ENCODE measurements at regions not wholly inside any gene's neighbourhood (a gene's known extent, or its start where the extent isn't known, plus 50 kb on each side); places are given as distances from the start of the nearest gene placed in this dataset.
"Not testable (repeated sequence)": the region's sequence is repeated elsewhere in the genome, so short reads cannot be mapped to it uniquely, and the experiment has no call there.

DNA sequence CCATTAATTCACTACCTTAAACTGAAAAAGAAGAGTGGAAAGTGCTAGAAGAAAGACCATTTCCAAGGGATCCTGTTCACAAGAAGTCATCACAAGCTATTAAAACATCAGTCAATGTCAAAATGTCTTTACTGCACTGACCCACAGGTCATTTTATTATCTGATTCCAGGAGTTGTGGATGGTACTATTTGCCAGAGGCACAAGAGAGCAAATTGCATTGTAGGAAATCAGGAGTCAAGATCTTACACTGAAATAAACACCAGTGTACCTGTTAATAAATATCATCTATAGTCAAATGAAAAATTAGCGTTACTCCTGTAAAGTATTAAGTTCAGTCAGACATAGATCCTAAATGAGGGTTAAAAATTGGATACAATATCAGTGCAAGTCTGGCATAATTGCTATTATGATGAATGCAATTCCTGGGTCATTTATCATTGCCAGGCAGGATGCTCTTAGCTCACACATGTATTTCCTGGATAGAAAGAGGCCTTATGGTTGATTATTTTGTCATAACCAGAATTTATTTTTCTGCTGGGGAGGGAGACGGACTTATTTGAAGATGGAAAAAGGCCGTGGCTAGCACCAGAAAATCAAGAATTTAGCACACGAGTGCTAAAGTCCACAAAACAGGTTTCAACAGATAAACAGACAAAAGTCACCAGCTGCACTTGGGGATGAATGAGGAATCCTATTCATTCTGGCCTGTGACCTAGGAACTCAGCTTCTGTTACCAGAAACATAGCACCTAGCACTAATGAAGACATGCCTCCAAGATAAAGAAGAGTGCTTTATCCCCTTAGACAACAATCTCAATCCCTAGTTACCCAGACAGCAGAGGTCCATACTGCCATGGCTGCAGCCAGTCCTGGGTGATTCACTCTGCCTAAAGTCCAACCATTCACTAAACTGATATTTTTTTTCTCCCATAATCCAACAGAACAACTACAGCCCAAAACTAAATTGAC lies 683.1 kb upstream of the POM121L12 start:
- 72% methylated on average over 4 of the region's 4 CpGs for WGBS

DNA sequence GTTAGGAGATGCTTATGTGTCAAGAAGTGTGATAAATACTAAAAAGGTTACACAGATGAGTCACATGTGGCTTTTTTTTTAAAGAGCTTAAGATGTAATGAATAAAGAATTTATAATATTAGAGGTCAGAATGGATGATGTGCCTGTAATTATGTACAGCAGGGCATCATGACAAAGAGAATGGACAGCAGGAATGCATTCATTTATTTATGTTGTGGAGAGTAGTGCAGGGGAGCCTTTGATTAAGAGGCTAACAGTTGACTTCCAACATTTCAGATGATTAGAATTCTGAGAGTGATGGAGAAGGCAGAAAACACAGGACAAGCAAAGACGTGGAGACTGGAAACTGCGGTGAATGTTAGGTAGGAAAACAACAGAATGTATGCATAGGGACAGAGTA lies 691.4 kb upstream of the POM121L12 start:
- no peaks in the 10 kb centered on the region for H3K9me3 ChIP-seq (ENCODE audit: control insufficient read depth, low read length)
- DNase-seq (no peak), ATAC-seq (no peak)
- H3K4me3 ChIP-seq (ENCODE audit: low read length) = no peak overlapping the region
- no peaks in the 10 kb centered on the region for H3K27me3 ChIP-seq (ENCODE audit: control insufficient read depth, insufficient read depth)
- intact Hi-C loops (cut with DNase I) = no loop called here
- H3K4me1 ChIP-seq (ENCODE audit: control insufficient read depth, insufficient read depth, low read length) = no peaks in the 10 kb centered on the region
- WGBS = 68% methylated on average over 2 of the region's 2 CpGs
- no peak overlapping the region for H3K27ac ChIP-seq (ENCODE audit: low read length)

More for the DNA sequence above, 683.1 kb upstream of the POM121L12 start:
- Histone ChIP-seq H3K27ac (ENCODE audit: low read length) (no peak overlapping the region), H3K9me3 (ENCODE audit: control insufficient read depth, low read length) (no peaks in the 10 kb centered on the region), H3K4me3 (ENCODE audit: low read length) (no peak overlapping the region), H3K27me3 (ENCODE audit: control insufficient read depth, insufficient read depth) (no peaks in the 10 kb centered on the region), H3K4me1 (ENCODE audit: control insufficient read depth, insufficient read depth, low read length) (no peaks in the 10 kb centered on the region)
- intact Hi-C loops (cut with DNase I) = no loop called here
- no peak for DNase-seq
- ATAC-seq = no peak

DNA sequence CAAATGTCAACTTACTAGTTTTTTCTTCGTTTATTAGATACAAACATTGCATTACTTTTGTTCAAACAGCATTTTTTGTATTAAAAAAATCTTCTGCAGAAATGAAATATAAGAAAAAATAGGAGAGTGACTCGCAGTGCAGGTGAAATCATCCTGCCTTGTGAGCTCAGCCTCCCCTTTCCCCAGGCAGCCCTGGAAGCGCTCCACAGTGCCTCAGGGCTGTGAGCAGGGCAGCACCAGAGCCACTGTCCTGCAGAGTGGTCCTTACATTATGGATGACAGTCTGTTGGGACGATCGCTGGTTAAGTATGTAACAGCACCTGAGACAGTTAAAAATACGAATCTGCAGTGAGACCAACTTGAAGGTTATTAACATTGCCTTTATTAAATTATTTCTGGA lies 695.4 kb upstream of the POM121L12 start:
- 68% methylated on average over 6 of the region's 6 CpGs for WGBS
- Histone ChIP-seq H3K9me3 (ENCODE audit: control insufficient read depth, low read length) (no peaks in the 10 kb centered on the region), H3K27ac (ENCODE audit: low read length) (no peak overlapping the region), H3K4me3 (ENCODE audit: low read length) (no peak overlapping the region), H3K27me3 (ENCODE audit: control insufficient read depth, insufficient read depth) (no peaks in the 10 kb centered on the region), H3K4me1 (ENCODE audit: control insufficient read depth, insufficient read depth, low read length) (no peaks in the 10 kb centered on the region)
- DNase-seq (no peak), ATAC-seq (no peak)
- intact Hi-C loops (cut with DNase I) = no loop called here

DNA sequence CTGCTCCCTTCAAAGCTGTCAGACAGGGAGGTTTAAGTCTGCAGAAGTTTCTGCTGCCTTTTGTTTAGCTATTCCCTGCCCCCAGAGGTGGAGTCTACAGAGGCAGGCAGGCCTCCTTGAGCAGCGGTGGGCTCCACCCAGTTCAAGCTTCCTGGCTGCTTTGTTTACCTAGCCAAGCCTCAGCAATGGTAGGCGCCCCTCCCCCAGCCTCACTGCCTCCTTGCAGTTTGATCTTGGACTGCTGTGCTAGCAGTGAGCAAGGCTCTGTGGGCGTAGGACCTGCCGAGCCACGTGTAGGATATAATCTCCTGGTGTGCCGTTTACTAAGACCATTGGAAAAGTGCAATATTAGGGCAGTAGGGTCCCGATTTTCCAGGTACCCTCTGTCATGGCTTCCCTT lies 707.1 kb upstream of the POM121L12 start:
- H3K27me3 ChIP-seq (ENCODE audit: control insufficient read depth, insufficient read depth); H3K9me3 ChIP-seq (ENCODE audit: control insufficient read depth, low read length); DNase-seq; H3K4me3 ChIP-seq (ENCODE audit: low read length); intact Hi-C loops (cut with DNase I); H3K27ac ChIP-seq (ENCODE audit: low read length); H3K4me1 ChIP-seq (ENCODE audit: control insufficient read depth, insufficient read depth, low read length); ATAC-seq: not testable (repeated sequence)
- 84% methylated on average over 7 of the region's 7 CpGs for WGBS

DNA sequence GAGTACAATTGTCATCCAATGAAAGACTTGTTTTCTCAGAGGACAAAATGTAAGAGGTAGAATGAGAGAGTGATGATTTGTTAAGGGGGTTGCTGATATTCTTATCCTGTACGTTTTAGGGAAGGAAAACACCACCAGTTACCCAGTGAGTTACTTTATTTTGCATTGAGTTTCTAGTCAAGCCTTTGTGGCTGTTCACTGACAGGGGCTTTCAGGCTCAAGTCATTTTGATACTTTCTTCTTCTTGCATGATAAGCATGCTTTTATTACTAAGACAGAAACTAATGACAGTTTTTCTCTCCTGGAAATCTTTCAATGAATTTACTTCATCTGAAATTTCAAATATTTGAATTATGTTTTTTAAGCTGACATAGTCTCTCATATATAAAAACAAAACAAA lies 710.2 kb upstream of the POM121L12 start:
- no peak for DNase-seq
- no peak overlapping the region for H3K4me3 ChIP-seq (ENCODE audit: low read length)
- H3K27me3 ChIP-seq (ENCODE audit: control insufficient read depth, insufficient read depth) = no peaks in the 10 kb centered on the region
- ATAC-seq = no peak
- H3K27ac ChIP-seq (ENCODE audit: low read length) = no peak overlapping the region
- 8% methylated on average over 1 of the region's 1 CpG for WGBS
- H3K4me1 ChIP-seq (ENCODE audit: control insufficient read depth, insufficient read depth, low read length) = no peaks in the 10 kb centered on the region
- no peaks in the 10 kb centered on the region for H3K9me3 ChIP-seq (ENCODE audit: control insufficient read depth, low read length)
- intact Hi-C loops (cut with DNase I) = no loop called here

DNA sequence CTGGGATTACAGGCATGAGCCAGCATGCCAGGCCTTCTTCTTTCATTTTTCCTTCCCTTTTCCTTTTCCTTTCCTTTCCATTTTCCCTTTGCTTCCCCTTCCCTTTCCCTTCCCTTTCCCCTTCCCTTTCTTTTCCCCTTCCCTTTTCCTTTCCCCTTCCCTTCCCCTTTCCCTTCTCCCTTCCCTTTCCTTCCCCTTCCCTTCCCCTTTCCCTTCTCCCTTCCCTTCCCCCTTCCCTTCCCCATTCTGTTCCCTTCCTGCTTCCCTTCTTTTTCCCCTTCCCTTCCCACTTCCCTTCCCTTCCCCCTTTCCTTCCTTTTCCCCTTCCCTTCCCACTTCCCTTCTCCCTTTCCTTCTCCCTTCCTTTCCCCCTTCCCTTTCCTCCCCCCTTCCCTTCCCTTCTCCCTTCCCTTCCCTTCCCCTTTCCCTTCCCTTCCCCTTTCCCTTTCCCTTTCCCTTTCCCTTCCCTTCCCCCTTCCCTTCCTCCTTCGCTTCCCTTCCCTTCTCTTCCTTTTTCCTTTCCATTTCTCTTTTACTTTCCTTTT lies 712.2 kb upstream of the POM121L12 start:
- intact Hi-C loops (cut with DNase I) = no loop called here

DNA sequence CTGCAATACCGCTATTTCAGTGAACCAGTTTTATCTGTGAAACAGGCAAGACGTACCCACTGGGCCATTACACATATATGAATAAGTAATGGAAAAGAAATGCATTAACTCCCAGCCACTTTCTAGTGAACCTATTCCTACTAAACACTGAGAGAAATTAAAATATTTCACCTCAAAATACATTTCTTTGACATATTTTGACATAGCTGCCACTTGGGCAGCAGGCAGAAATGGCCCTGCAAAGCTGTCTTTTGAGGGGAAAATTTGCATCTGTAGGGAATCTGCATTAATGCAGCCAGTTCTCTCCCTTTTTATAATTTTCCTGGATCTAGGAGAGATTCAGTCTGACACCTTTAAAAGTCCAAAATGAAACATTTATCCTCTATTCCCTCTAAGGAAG lies 714.8 kb upstream of the POM121L12 start:
- 85% methylated on average over 2 of the region's 2 CpGs for WGBS
- Histone ChIP-seq H3K4me1 (ENCODE audit: control insufficient read depth, insufficient read depth, low read length) (no peaks in the 10 kb centered on the region), H3K27ac (ENCODE audit: low read length) (no peak overlapping the region), H3K27me3 (ENCODE audit: control insufficient read depth, insufficient read depth) (no peaks in the 10 kb centered on the region), H3K9me3 (ENCODE audit: control insufficient read depth, low read length) (no peaks in the 10 kb centered on the region), H3K4me3 (ENCODE audit: low read length) (no peak overlapping the region)
- ATAC-seq (no peak), DNase-seq (no peak)
- intact Hi-C loops (cut with DNase I) = no loop called here

More for the DNA sequence above, 712.2 kb upstream of the POM121L12 start:
- no peak overlapping the region for H3K27ac ChIP-seq (ENCODE audit: low read length)
- DNase-seq = no peak
- ATAC-seq = no peak
- H3K4me1 ChIP-seq (ENCODE audit: control insufficient read depth, insufficient read depth, low read length) = no peaks in the 10 kb centered on the region
- H3K4me3 ChIP-seq (ENCODE audit: low read length) = no peak overlapping the region
- H3K27me3 ChIP-seq (ENCODE audit: control insufficient read depth, insufficient read depth) = no peaks in the 10 kb centered on the region
- no peaks in the 10 kb centered on the region for H3K9me3 ChIP-seq (ENCODE audit: control insufficient read depth, low read length)
- WGBS = 90% methylated on average over 1 of the region's 1 CpG

DNA sequence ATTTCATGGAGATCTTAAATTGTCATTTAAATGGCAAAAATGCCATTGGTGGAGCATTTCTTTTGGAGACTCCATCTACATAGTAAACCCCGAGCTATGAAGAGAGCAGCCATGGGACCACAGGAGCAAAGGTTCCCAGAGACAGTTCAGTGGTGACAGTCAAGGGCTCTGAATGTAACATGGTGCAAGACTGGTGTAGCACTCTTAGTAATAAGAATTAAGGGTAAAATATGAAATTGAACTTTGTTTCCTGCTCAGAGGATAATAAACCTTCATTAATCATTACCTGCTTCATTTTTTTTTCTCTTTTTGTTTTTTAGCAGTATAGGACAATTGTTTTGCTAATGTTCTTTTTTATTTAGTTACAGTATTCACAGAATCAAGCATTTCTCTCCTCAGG lies 717.5 kb upstream of the POM121L12 start:
- no peak overlapping the region for H3K4me3 ChIP-seq (ENCODE audit: low read length)
- H3K9me3 ChIP-seq (ENCODE audit: control insufficient read depth, low read length) = no peaks in the 10 kb centered on the region
- H3K4me1 ChIP-seq (ENCODE audit: control insufficient read depth, insufficient read depth, low read length) = no peaks in the 10 kb centered on the region
- no peak overlapping the region for H3K27ac ChIP-seq (ENCODE audit: low read length)
- no peaks in the 10 kb centered on the region for H3K27me3 ChIP-seq (ENCODE audit: control insufficient read depth, insufficient read depth)
- 88% methylated on average over 1 of the region's 1 CpG for WGBS
- ATAC-seq (no peak), DNase-seq (no peak)
- intact Hi-C loops (cut with DNase I) = no loop called here

DNA sequence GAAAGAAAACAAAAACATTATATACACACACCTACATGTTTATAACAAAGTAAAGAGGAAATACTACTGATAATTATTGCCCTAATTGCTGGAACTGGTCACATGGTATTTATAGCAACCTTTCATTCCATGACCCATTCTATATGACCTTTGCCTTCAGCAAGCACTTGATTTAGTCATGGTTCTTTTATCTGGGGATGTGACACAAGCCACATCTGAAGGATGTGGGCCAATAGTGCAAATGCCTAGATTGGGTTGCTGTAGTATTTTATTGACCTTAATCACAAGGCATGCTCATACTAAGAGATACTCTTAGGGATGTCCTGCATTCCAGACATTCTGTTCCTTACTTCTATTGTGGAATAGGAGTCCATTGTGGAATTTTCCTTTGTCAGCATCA lies 723.5 kb upstream of the POM121L12 start:
- ATAC-seq = no peak
- Histone ChIP-seq H3K27ac (ENCODE audit: low read length) (no peak overlapping the region), H3K4me3 (ENCODE audit: low read length) (no peak overlapping the region), H3K9me3 (ENCODE audit: control insufficient read depth, low read length) (no peaks in the 10 kb centered on the region), H3K4me1 (ENCODE audit: control insufficient read depth, insufficient read depth, low read length) (no peaks in the 10 kb centered on the region), H3K27me3 (ENCODE audit: control insufficient read depth, insufficient read depth) (no peaks in the 10 kb centered on the region)
- intact Hi-C loops (cut with DNase I) = no loop called here
- no peak for DNase-seq

DNA sequence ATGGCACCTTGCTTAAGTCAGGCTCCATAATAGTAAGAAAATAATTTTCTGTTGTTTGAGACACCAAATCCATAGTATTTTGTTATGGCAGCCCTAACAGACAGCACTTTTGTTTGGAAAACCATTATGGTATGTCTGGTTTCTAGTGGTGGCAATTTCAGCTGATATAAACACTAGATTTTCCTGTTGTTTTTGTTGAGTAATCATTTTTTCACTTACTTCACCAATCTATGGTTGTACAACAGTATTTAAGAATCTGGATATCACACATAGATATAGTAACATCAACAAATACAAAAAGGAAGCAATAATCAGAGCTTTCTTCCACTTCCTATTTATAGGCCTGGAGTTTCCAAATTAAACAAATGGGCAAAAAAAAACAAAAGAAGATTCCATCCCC lies 725.8 kb upstream of the POM121L12 start:
- intact Hi-C loops (cut with DNase I) = no loop called here
- H3K27me3 ChIP-seq (ENCODE audit: control insufficient read depth, insufficient read depth) = no peaks in the 10 kb centered on the region
- H3K9me3 ChIP-seq (ENCODE audit: control insufficient read depth, low read length) = no peaks in the 10 kb centered on the region
- no peak overlapping the region for H3K27ac ChIP-seq (ENCODE audit: low read length)
- DNase-seq = no peak
- ATAC-seq = no peak
- no peak overlapping the region for H3K4me3 ChIP-seq (ENCODE audit: low read length)
- H3K4me1 ChIP-seq (ENCODE audit: control insufficient read depth, insufficient read depth, low read length) = no peaks in the 10 kb centered on the region

DNA sequence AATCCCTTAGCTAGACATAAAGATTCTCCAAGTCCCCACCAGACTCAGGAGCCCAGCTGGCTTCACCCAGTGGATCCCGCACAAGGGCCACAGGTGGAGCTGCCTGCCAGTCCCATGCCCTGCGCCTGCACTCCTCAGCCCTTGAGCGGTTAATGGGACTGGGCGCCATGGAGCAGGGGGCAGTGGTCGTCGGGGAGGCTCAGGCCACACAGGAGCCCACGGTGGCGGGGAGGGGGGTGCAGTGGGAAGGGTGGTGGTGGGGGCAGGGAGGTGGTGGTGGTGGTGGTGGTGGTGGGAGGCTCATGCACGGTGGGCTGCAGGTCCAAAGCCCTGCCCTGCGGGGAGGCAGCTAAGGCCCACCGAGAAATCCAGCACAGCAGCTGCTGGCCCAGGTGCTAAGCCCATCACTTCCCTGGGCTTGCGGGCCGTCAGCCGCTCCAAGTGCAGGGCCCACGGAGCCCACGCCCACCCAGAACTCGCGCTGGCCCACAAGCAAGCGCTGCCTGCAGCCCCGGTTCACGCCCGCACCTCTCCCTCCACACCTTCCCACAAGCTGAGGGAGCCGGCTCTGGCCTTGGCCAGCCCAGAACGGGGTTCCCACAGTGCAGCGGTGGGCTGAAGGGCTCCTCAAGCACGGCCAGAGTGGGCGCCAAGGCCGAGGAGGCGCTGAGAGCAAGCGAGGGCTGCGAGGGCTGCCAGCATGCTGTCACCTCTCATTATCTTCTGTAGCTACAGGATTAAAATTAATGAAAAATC lies 732.5 kb upstream of the POM121L12 start:
- Histone ChIP-seq H3K9me3 (ENCODE audit: control insufficient read depth, low read length) (no peaks in the 10 kb centered on the region), H3K27ac (ENCODE audit: low read length) (no peak overlapping the region), H3K27me3 (ENCODE audit: control insufficient read depth, insufficient read depth) (no peaks in the 10 kb centered on the region), H3K4me1 (ENCODE audit: control insufficient read depth, insufficient read depth, low read length) (no peaks in the 10 kb centered on the region), H3K4me3 (ENCODE audit: low read length) (no peak overlapping the region)
- intact Hi-C loops (cut with DNase I) = no loop called here
- DNase-seq = peak in 1 of 3 donors; percentile 40
- 87% methylated on average over 31 of the region's 31 CpGs for WGBS
- ATAC-seq = no peak
